KMS-11 (cell line): ENCODE measurements at regions not wholly inside any gene's neighbourhood (a gene's known extent, or its start where the extent isn't known, plus 50 kb on each side); places are given as distances from the start of the nearest gene placed in this dataset.

ENCODE experiments used
- H2AFZ ChIP-seq: fragments of 200-600 bp; sonication (generic); 2 replicates; pipeline ENCODE4 v1.6.1; 2016; ENCODE audit warnings: antibody characterized with exemption, mixed run types, low read depth
- H3K27ac ChIP-seq: fragments of 200-600 bp; sonication (generic); 2 replicates; pipeline ENCODE4 v1.6.1; 2016; ENCODE audit warnings: mild to moderate bottlenecking, mixed run types
- H3K27me3 ChIP-seq: fragments of 200-600 bp; sonication (generic); 2 replicates; pipeline ENCODE4 v1.6.1; 2017; ENCODE audit warnings: mild to moderate bottlenecking, low read depth, mixed run types, moderate library complexity; ENCODE audit not compliant: insufficient read depth
- H3K36me3 ChIP-seq: fragments of 200-600 bp; sonication (generic); 2 replicates; pipeline ENCODE4 v1.6.1; 2017; ENCODE audit warnings: mild to moderate bottlenecking, mixed run types; ENCODE audit not compliant: insufficient read depth
- H3K4me1 ChIP-seq: fragments of 200-600 bp; sonication (generic); 2 replicates; pipeline ENCODE4 v1.6.1; 2016; ENCODE audit warnings: mild to moderate bottlenecking, low read depth, mixed run types; ENCODE audit not compliant: poor library complexity, severe bottlenecking
- H3K4me2 ChIP-seq: fragments of 200-600 bp; sonication (generic); 2 replicates; pipeline ENCODE4 v1.7.0; 2016; ENCODE audit warnings: mild to moderate bottlenecking, mixed run types
- H3K4me3 ChIP-seq: fragments of 200-600 bp; sonication (generic); IDR thresholded peaks from 2 replicates; pipeline ENCODE4 v1.6.1; 2017; ENCODE audit warnings: low read depth, low read length, mixed read lengths; ENCODE audit not compliant: insufficient read depth
- H3K79me2 ChIP-seq: fragments of 200-600 bp; sonication (generic); 2 replicates; pipeline ENCODE4 v1.6.1; 2016; ENCODE audit warnings: low read depth, mixed run types; ENCODE audit not compliant: insufficient read depth
- H3K9ac ChIP-seq: fragments of 200-600 bp; sonication (generic); 2 replicates; pipeline ENCODE4 v1.6.1; 2016; ENCODE audit warnings: mild to moderate bottlenecking, mixed run types
- H4K20me1 ChIP-seq: fragments of 200-600 bp; sonication (generic); 2 replicates; pipeline ENCODE4 v1.6.1; 2016; ENCODE audit warnings: mild to moderate bottlenecking, mixed run types; ENCODE audit not compliant: insufficient read depth
- CTCF ChIP-seq: fragments of 200-600 bp; sonication (generic); conservative IDR thresholded peaks from 2 replicates; pipeline ENCODE4 v1.6.1; 2017; ENCODE audit warnings: low read depth, mild to moderate bottlenecking, antibody characterized with exemption, low read length, moderate library complexity, mixed read lengths

GRCh38 chr17:51387986-51388385, 127.6 kb downstream of the UTP18 start:
- no peaks in the 10 kb centered on the region for H3K27me3 ChIP-seq
- no peaks in the 10 kb centered on the region for H3K79me2 ChIP-seq
- no peak overlapping the region for H3K9ac ChIP-seq
- H4K20me1 ChIP-seq, result no peaks in the 10 kb centered on the region
- no peaks in the 10 kb centered on the region for H3K36me3 ChIP-seq
- H2AFZ ChIP-seq, result no peak overlapping the region
- H3K4me1 ChIP-seq, result no peaks in the 10 kb centered on the region
- H3K4me2 ChIP-seq, result no peak overlapping the region
- TF ChIP-seq CTCF, result no peak
- H3K4me3 ChIP-seq, result no peak overlapping the region
- no peak overlapping the region for H3K27ac ChIP-seq

GRCh38 chr17:51389875-51390274, 129.5 kb downstream of the UTP18 start:
- no peaks in the 10 kb centered on the region for H3K4me1 ChIP-seq
- no peak for TF ChIP-seq CTCF
- H4K20me1 ChIP-seq, result no peaks in the 10 kb centered on the region
- no peaks in the 10 kb centered on the region for H3K79me2 ChIP-seq
- no peak overlapping the region for H3K4me3 ChIP-seq
- H3K36me3 ChIP-seq, result no peaks in the 10 kb centered on the region
- no peak overlapping the region for H3K4me2 ChIP-seq
- H3K27me3 ChIP-seq, result no peaks in the 10 kb centered on the region
- H2AFZ ChIP-seq, result no peak overlapping the region
- H3K27ac ChIP-seq, result no peak overlapping the region
- H3K9ac ChIP-seq, result no peak overlapping the region

DNA sequence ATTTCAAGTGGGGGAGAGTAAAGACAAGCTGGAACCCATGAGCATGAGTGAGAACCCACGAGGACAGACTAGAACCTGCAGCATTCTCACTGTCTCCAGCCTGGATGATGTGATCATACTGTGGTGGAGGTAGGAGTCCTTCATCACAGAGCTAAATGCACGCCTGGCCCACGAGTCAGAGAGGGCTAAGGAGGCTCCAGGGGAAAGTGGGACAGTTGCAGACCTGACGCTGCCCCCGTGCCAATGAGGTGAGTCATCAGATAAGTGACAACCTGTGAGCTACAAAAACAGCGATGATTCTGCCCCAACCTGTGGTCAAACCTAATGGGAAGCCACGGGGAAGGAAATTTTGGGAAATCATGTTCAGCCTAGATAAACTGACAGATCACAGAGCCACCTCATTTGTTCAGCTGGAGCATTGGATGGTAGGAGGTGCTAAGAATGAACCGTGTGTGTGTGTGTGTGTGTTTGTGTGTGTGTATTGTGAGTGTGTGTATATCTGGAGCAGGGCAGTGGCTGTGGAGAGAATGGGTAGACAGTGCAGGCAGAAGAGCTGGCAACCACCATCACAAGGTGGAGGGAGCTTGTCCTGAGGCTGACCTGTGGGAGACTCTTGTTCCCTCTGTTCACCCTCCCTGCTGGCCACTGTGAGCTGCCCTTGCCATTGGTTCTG, 131.8 kb downstream of the UTP18 start:
- TF ChIP-seq CTCF, result no peak
- Histone ChIP-seq H3K27me3 (no peaks in the 10 kb centered on the region), H4K20me1 (no peaks in the 10 kb centered on the region), H3K27ac (no peak overlapping the region), H3K79me2 (no peaks in the 10 kb centered on the region), H3K4me3 (no peak overlapping the region), H3K36me3 (no peaks in the 10 kb centered on the region), H3K9ac (no peak overlapping the region), H3K4me2 (no peak overlapping the region), H2AFZ (no peak overlapping the region), H3K4me1 (no peaks in the 10 kb centered on the region)

DNA sequence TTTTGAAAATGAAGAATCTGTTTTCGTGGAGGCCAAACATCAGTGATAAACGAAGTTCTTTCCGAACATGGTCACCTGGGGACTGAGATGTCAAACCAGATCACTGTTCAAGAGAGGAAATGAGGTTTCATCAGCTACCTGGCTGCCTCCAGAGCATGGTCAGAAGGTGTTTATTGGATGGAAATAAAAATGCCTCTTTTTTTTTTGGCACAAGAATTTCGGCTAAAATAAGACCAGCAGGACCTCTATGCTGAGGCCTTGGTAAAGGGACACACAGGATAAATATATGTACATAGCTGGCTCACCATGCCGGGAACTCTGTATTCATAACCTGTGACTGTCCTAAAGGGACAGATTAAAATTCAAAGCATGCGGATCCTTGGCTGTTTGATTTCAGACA, 135.3 kb downstream of the UTP18 start:
- Histone ChIP-seq H3K4me2 (no peak overlapping the region), H3K9ac (no peak overlapping the region), H3K79me2 (no peaks in the 10 kb centered on the region), H4K20me1 (no peaks in the 10 kb centered on the region), H3K4me1 (no peaks in the 10 kb centered on the region), H3K4me3 (no peak overlapping the region), H2AFZ (no peak overlapping the region), H3K27me3 (no peaks in the 10 kb centered on the region), H3K36me3 (no peaks in the 10 kb centered on the region), H3K27ac (no peak overlapping the region)
- no peak for TF ChIP-seq CTCF
